Left lung (tissue), 4 donors: ENCODE measurements at regions not wholly inside any gene's neighbourhood (a gene's known extent, or its start where the extent isn't known, plus 50 kb on each side); places are given as distances from the start of the nearest gene placed in this dataset.
A peak's percentile ranks its signal among the peaks of the same experiment; 100 is the strongest.

Source experiments
- ATAC-seq: fragments of 200-7000 bp; cut with Tn5 transposase; one replicate; pipeline ENCODE4 v1.9.1; 2020; ENCODE audit warnings: moderate library complexity
- DNase-seq, 4 donors: peaks; one replicate each; pipeline ENCODE4 v3.0.0-alpha.2; 2013 to 2020
- H3K27ac ChIP-seq, 2 donors: fragments of 200-600 bp; sonication (generic) in 1 of 2; one replicate each; pipeline versions ENCODE4 v1.5.0 to v1.8.0; 2020 to 2021
- H3K27me3 ChIP-seq, 2 donors: fragments of 200-600 bp; sonication (generic) in 1 of 2; one replicate each; pipeline versions ENCODE4 v1.5.0 to v1.8.0; 2020 to 2021
- H3K36me3 ChIP-seq, 2 donors: fragments of 200-600 bp; sonication (generic) in 1 of 2; one replicate each; pipeline versions ENCODE4 v1.5.0 to v1.8.0; 2020 to 2021
- H3K4me1 ChIP-seq, 2 donors: fragments of 200-600 bp; one replicate each; pipeline ENCODE4 v1.8.0; 2021
- H3K4me3 ChIP-seq, 2 donors: fragments of 200-600 bp; sonication (generic) in 1 of 2; one replicate each; pipeline versions ENCODE4 v1.5.0 to v1.8.0; 2020 to 2021; ENCODE audit warnings: mild to moderate bottlenecking in 1 of 2
- H3K9me3 ChIP-seq, 2 donors: fragments of 200-600 bp; sonication (generic) in 1 of 2; one replicate each; pipeline versions ENCODE4 v1.5.0 to v1.8.0; 2020 to 2021
- CTCF ChIP-seq, 2 donors: fragments of 200-600 bp; sonication (generic) in 1 of 2; IDR thresholded peaks; one replicate each; pipeline versions ENCODE4 v1.5.0 to v1.8.0; 2021; ENCODE audit warnings: antibody characterized with exemption in 2 of 2
- intact Hi-C, 2 donors: fragments of 100-400 bp; cut with DNase I; formaldehyde crosslinking; loops; one replicate each; pipeline versions ENCODE4 v1.11.2 to v1.14.2; 2022
- donor health status: DM: no; HTN: yes; CAD: no.
- donor health status: DM: no; HTN: no; CAD: no.

GRCh38 chr1:58162952-58163550 is 383.5 kb downstream of the OMA1 start:
- peak in 3 of 4 donors; percentile 45 to 76 (median 56) for DNase-seq
- Histone ChIP-seq H3K36me3 (no peaks in the 10 kb centered on the region), H3K4me3 (no peak overlapping the region), H3K27ac (no peak overlapping the region), H3K4me1 (no peaks in the 10 kb centered on the region), H3K9me3 (peaks cover 0 to 10% of the 10 kb centered on the region in 2 donors), H3K27me3 (no peaks in the 10 kb centered on the region)
- peak; percentile 68 to 75 for TF ChIP-seq CTCF (IDR thresholded peaks at IDR 0.05)
- ATAC-seq: peak; percentile 98
- intact Hi-C loops: no loop called here

- no peaks in the 10 kb centered on the region for H3K27me3 ChIP-seq
- no peaks in the 10 kb centered on the region for H3K9me3 ChIP-seq
- no peaks in the 10 kb centered on the region for H3K36me3 ChIP-seq
- intact Hi-C loops: no loop called here
- TF ChIP-seq CTCF (IDR thresholded peaks at IDR 0.05): no peak
- no peaks in the 10 kb centered on the region for H3K4me1 ChIP-seq
- H3K27ac ChIP-seq: no peak overlapping the region
- H3K4me3 ChIP-seq: no peak overlapping the region
- ATAC-seq (no peak), DNase-seq (no peak)
Observed at GRCh38 chr1:58159434-58159830, 387.1 kb downstream of the OMA1 start.

- Histone ChIP-seq H3K36me3 (no peaks in the 10 kb centered on the region), H3K9me3 (no peaks in the 10 kb centered on the region), H3K4me1 (no peaks in the 10 kb centered on the region), H3K27ac (no peak overlapping the region), H3K27me3 (no peaks in the 10 kb centered on the region), H3K4me3 (no peak overlapping the region)
- TF ChIP-seq CTCF (IDR thresholded peaks at IDR 0.05): no peak
- intact Hi-C loops: no loop called here
- no peak for ATAC-seq
- DNase-seq: no peak
Observed at GRCh38 chr1:58158506-58159433, 387.8 kb downstream of the OMA1 start.

- H3K36me3 ChIP-seq: no peaks in the 10 kb centered on the region
- intact Hi-C loops: no loop called here
Observed at GRCh38 chr1:58158016-58158415, 388.5 kb downstream of the OMA1 start.

More at GRCh38 chr1:58158016-58158415, 388.5 kb downstream of the OMA1 start:
- no peak for TF ChIP-seq CTCF (IDR thresholded peaks at IDR 0.05)
- H3K9me3 ChIP-seq: no peaks in the 10 kb centered on the region
- DNase-seq: no peak
- H3K4me1 ChIP-seq: no peaks in the 10 kb centered on the region
- no peaks in the 10 kb centered on the region for H3K27me3 ChIP-seq
- no peak overlapping the region for H3K27ac ChIP-seq
- H3K4me3 ChIP-seq: no peak overlapping the region
- ATAC-seq: no peak
